Natural killer cell (primary cell): ENCODE measurements at regions not wholly inside any gene's neighbourhood (a gene's known extent, or its start where the extent isn't known, plus 50 kb on each side); places are given as distances from the start of the nearest gene placed in this dataset.

Source experiments
- ATAC-seq, 3 donors: fragments of 150-1000 bp in 2 of 3; fragments of 200-7000 bp in 1 of 3; cut with Tn5 transposase; 1 replicate in 1 of 3; 2 replicates in 2 of 3; pipeline ENCODE4 v1.10.0; 2021; ENCODE audit warnings: mild to moderate bottlenecking in 2 of 3, moderate library complexity in 2 of 3
- DNase-seq, 2 donors: peaks; one replicate each; pipeline versions ENCODE4 v3.0.0 to v3.0.0-alpha.2; 2013 to 2021; ENCODE audit warnings: mixed read lengths in 1 of 2
- H3K27ac ChIP-seq: one replicate; pipeline ENCODE4 v1.5.1; 2013; ENCODE audit warnings: mild to moderate bottlenecking, low read length
- H3K27me3 ChIP-seq: one replicate; pipeline ENCODE4 v1.6.1; 2013; ENCODE audit warnings: low read length; ENCODE audit not compliant: control insufficient read depth, insufficient read depth
- H3K36me3 ChIP-seq: one replicate; pipeline ENCODE4 v1.6.1; 2013; ENCODE audit warnings: low read length; ENCODE audit not compliant: control insufficient read depth, insufficient read depth
- H3K4me1 ChIP-seq: one replicate; pipeline ENCODE4 v1.6.1; 2013; ENCODE audit warnings: low read length; ENCODE audit not compliant: control insufficient read depth, insufficient read depth
- H3K4me3 ChIP-seq: one replicate; pipeline ENCODE4 v1.5.1; 2013; ENCODE audit warnings: low read length
- H3K9me3 ChIP-seq: one replicate; pipeline ENCODE4 v1.6.1; 2013; ENCODE audit warnings: low read length; ENCODE audit not compliant: control insufficient read depth, insufficient read depth
- H3K27ac Mint-ChIP-seq, 2 donors: one replicate each; pipeline ENCODE4 v1.8.0; 2022; ENCODE audit warnings: mild to moderate bottlenecking in 2 of 2, mixed read lengths in 2 of 2, moderate library complexity in 1 of 2
- H3K27me3 Mint-ChIP-seq, 2 donors: one replicate each; pipeline ENCODE4 v1.8.0; 2022; ENCODE audit warnings: low read depth in 2 of 2, mixed read lengths in 2 of 2
- H3K36me3 Mint-ChIP-seq: one replicate; pipeline ENCODE4 v1.8.0; 2022; ENCODE audit warnings: mixed read lengths
- H3K4me1 Mint-ChIP-seq, 2 donors: one replicate each; pipeline ENCODE4 v1.8.0; 2022; ENCODE audit warnings: mixed read lengths in 2 of 2
- H3K4me3 Mint-ChIP-seq: one replicate; pipeline ENCODE4 v1.8.0; 2022; ENCODE audit warnings: mild to moderate bottlenecking, moderate library complexity, mixed read lengths
- H3K9me3 Mint-ChIP-seq, 2 donors: one replicate each; pipeline ENCODE4 v1.8.0; 2022; ENCODE audit warnings: mixed read lengths in 2 of 2
- WGBS: methylation state at CpG from one replicate; pipeline ENCODE4 v1.1.7; 2013; ENCODE audit warnings: missing lambda C conversion rate; ENCODE audit not compliant: insufficient coverage; 5-methylcytosine and 5-hydroxymethylcytosine counted together
- intact Hi-C: fragments of 100-400 bp; cut with micrococcal nuclease; formaldehyde crosslinking; loops from one replicate; pipeline ENCODE4 v1.14.2; 2022
- TF ChIP-seq, protein P1 (sequence below): fragments of 200-600 bp; IDR thresholded peaks from one replicate; pipeline ENCODE4 v1.8.0; 2022; ENCODE audit warnings: antibody characterized with exemption

DNA sequence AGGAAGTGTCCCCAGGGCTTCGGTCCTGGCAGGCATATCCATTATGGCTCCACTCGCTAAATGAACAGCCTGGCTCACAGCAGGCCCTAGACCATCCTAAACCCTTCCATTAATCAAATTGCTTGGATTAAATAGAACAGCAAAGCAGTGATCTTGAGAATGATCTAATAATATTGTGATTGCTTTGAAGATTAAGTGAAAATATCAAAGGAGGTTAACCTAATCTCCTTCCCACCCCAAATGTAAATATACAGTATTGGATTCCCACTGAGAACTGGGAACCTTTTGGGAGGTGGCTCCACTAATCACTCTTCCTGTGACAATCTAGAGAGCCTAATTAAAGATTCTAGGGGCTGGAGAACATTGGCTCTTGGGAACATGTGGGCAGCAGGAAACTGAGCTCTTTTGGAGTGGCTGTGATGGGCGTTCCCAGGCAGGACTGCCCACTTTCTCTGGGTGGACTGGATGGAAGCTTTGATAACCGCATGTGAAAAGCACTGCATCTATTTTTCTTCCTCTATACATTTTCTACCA lies 68.3 kb upstream of the FRMD1 start:
- Mint-ChIP-seq H3K36me3 (no peaks in the 10 kb centered on the region), H3K27me3 (peaks cover 27 to 42% of the 10 kb centered on the region in 2 donors), H3K4me1 (no peaks in the 10 kb centered on the region), H3K9me3 (no peaks in the 10 kb centered on the region), H3K4me3 (no peak overlapping the region), H3K27ac (no peak overlapping the region)
- H3K9me3 ChIP-seq: no peaks in the 10 kb centered on the region
- H3K36me3 ChIP-seq: no peaks in the 10 kb centered on the region
- ATAC-seq (no peak), DNase-seq (no peak)
- no peaks in the 10 kb centered on the region for H3K4me1 ChIP-seq
- no peaks in the 10 kb centered on the region for H3K27me3 ChIP-seq
- intact Hi-C loops: no loop called here
- H3K27ac ChIP-seq: no peak overlapping the region
- TF ChIP-seq, protein P1, sequence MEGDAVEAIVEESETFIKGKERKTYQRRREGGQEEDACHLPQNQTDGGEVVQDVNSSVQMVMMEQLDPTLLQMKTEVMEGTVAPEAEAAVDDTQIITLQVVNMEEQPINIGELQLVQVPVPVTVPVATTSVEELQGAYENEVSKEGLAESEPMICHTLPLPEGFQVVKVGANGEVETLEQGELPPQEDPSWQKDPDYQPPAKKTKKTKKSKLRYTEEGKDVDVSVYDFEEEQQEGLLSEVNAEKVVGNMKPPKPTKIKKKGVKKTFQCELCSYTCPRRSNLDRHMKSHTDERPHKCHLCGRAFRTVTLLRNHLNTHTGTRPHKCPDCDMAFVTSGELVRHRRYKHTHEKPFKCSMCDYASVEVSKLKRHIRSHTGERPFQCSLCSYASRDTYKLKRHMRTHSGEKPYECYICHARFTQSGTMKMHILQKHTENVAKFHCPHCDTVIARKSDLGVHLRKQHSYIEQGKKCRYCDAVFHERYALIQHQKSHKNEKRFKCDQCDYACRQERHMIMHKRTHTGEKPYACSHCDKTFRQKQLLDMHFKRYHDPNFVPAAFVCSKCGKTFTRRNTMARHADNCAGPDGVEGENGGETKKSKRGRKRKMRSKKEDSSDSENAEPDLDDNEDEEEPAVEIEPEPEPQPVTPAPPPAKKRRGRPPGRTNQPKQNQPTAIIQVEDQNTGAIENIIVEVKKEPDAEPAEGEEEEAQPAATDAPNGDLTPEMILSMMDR: no peak
- 84% methylated on average over 3 of the region's 4 CpGs for WGBS
- H3K4me3 ChIP-seq: no peak overlapping the region

DNA sequence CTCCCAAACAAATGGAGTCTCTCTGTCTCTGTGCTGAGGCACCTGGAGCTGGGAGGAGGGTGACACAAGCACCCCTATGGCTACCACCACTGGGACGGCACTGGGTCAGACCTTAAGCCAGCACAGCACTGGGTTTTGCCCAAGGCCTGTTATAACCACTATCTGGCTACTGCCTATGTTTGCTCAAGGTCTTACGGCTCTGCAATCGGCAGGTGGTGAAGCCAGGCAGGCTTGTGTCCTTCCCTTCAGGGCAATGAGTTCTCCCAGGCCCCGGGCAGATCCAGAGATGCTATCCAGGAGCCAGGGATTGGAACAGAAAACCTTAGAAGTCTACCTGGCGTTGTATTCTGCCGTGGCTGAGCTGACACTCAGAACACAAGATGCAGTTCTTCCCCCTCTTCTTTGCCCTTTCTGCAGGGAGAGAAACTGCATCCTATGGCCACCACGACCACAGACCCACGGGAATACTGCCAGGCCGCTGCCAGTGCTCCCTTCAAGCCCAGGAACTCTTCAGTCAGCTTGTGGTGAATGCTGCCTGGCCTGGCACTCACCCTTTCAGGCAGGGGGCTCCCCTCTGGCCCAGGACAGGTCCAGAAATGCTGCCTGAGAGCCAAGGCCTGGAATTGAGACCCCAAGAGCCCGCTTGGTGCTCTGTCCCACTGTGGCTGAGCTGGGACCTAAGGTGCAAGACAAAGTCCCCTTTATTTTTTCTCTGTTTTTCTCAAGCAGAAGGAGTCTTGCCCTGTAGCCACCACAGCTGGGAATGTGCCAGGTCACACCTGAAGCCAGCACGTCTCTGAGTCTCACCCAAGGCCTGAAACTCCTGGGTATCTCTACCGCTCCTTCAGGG lies 67.0 kb upstream of the FRMD1 start:
- ATAC-seq: no peak
- Histone ChIP-seq H3K27ac (no peak overlapping the region), H3K27me3 (no peaks in the 10 kb centered on the region), H3K4me1 (no peaks in the 10 kb centered on the region), H3K9me3 (no peaks in the 10 kb centered on the region), H3K4me3 (no peak overlapping the region), H3K36me3 (no peaks in the 10 kb centered on the region)
- Mint-ChIP-seq H3K27me3 (peaks cover 27 to 55% of the 10 kb centered on the region in 2 donors), H3K36me3 (no peaks in the 10 kb centered on the region), H3K27ac (no peak overlapping the region), H3K9me3 (no peaks in the 10 kb centered on the region), H3K4me1 (no peaks in the 10 kb centered on the region), H3K4me3 (no peak overlapping the region)
- TF ChIP-seq, protein P1: no peak
- 79% methylated on average over 12 of the region's 12 CpGs for WGBS
- intact Hi-C loops: no loop called here
- peak in 1 of 2 donors; percentile 4 for DNase-seq

DNA sequence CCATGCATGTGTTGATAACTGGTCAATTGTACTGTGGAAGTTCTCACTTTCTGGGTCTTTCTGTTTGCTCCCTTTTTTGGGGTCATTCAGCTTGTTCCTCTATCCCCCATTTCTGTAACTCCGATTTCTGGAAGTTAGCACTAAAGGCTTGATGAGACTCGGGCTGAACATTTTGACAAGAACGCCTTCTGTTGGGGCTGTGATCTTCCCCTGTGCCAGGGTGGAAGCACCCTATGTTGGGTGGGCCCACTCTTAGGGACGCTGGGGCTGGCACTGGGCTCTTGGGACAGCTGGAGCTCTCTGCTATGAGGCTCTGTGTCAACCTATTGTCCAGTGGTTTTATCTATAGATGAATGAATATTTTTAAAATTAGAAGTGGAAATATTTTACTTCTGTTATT lies 60.1 kb upstream of the FRMD1 start:
- 83% methylated on average over 4 of the region's 4 CpGs for WGBS
- intact Hi-C loops: no loop called here
- TF ChIP-seq, protein P1: no peak

More for the DNA sequence above, 60.1 kb upstream of the FRMD1 start:
- Mint-ChIP-seq H3K36me3 (no peaks in the 10 kb centered on the region), H3K4me1 (peaks cover 0 to 7% of the 10 kb centered on the region in 2 donors), H3K9me3 (no peaks in the 10 kb centered on the region), H3K27me3 (peaks cover 7 to 39% of the 10 kb centered on the region in 2 donors), H3K27ac (no peak overlapping the region), H3K4me3 (no peak overlapping the region)
- H3K4me3 ChIP-seq: no peak overlapping the region
- no peak overlapping the region for H3K27ac ChIP-seq
- DNase-seq: no peak
- ATAC-seq: no peak
- no peaks in the 10 kb centered on the region for H3K4me1 ChIP-seq
- no peaks in the 10 kb centered on the region for H3K9me3 ChIP-seq
- no peaks in the 10 kb centered on the region for H3K36me3 ChIP-seq
- H3K27me3 ChIP-seq: no peaks in the 10 kb centered on the region
